OCI-LY7 (cell line): ENCODE measurements at regions not wholly inside any gene's neighbourhood (a gene's known extent, or its start where the extent isn't known, plus 50 kb on each side); places are given as distances from the start of the nearest gene placed in this dataset.

Experiments
- BruUV-seq: library from RNA; stranded (reverse); fragments of 400-500 nt; replicated peaks from 2 replicates; lab custom pipeline; 2021; lab: Mats Ljungman, UMichigan
- CTCF ChIA-PET: fragments of 300-600 bp; sonication (Branson Sonifier 250); formaldehyde crosslinking; loops from one replicate; lab custom pipeline; 2022; ENCODE audit warnings: antibody characterized with exemption; ENCODE audit not compliant: unreplicated experiment; lab: Charles Lee
- POLR2A ChIA-PET: fragments of 300-600 bp; sonication (Branson Sonifier 250); formaldehyde crosslinking; loops from one replicate; lab custom pipeline; 2022; ENCODE audit warnings: antibody characterized with exemption; lab: Charles Lee
- DNase-seq: peaks from one replicate; pipeline ENCODE4 v3.0.0-alpha.2; 2015; ENCODE audit warnings: low spot score
- H2AFZ ChIP-seq: fragments of 200-600 bp; sonication (generic), shearing (Covaris generic); 2 replicates; pipeline ENCODE4 v1.6.1; 2014; ENCODE audit warnings: mild to moderate bottlenecking, antibody characterized with exemption, low read length, moderate library complexity
- H3K27ac ChIP-seq: fragments of 200-600 bp; sonication (generic); 2 replicates; pipeline ENCODE4 v1.5.1; 2014; ENCODE audit warnings: mixed run types, low read depth, mild to moderate bottlenecking, moderate library complexity, low read length, inconsistent platforms; ENCODE audit not compliant: poor library complexity, severe bottlenecking
- H3K36me3 ChIP-seq: fragments of 200-600 bp; sonication (generic); 2 replicates; pipeline ENCODE4 v1.6.1; 2014; ENCODE audit warnings: mild to moderate bottlenecking, antibody characterized with exemption, low read length, moderate library complexity, mixed read lengths; ENCODE audit not compliant: insufficient read depth
- H3K4me1 ChIP-seq: fragments of 200-600 bp; sonication (generic); 2 replicates; pipeline ENCODE4 v1.5.1; 2014; ENCODE audit warnings: mild to moderate bottlenecking, low read length; ENCODE audit not compliant: insufficient read depth, poor library complexity, severe bottlenecking
- H3K4me2 ChIP-seq: fragments of 200-600 bp; sonication (generic); 2 replicates; pipeline ENCODE4 v1.6.1; 2014; ENCODE audit warnings: mild to moderate bottlenecking, low read length
- H3K4me3 ChIP-seq: fragments of 200-600 bp; sonication (generic); 2 replicates; pipeline ENCODE4 v1.5.1; 2014; ENCODE audit warnings: mild to moderate bottlenecking, low read depth, low read length; ENCODE audit not compliant: poor library complexity, severe bottlenecking
- H3K79me2 ChIP-seq: fragments of 200-600 bp; sonication (generic); 2 replicates; pipeline ENCODE4 v1.6.1; 2016; ENCODE audit warnings: low read depth, mild to moderate bottlenecking, low read length, moderate library complexity, mixed read lengths; ENCODE audit not compliant: insufficient read depth
- H3K9me2 ChIP-seq: fragments of 200-600 bp; sonication (generic); 2 replicates; pipeline ENCODE4 v1.6.1; 2016; ENCODE audit warnings: mild to moderate bottlenecking, low read length, mixed read lengths; ENCODE audit not compliant: insufficient read depth
- H3K9me3 ChIP-seq: fragments of 200-600 bp; sonication (generic); 2 replicates; pipeline ENCODE4 v1.6.1; 2014; ENCODE audit warnings: mild to moderate bottlenecking, mixed run types, low read length, mixed read lengths
- H4K20me1 ChIP-seq: fragments of 200-600 bp; sonication (generic); 2 replicates; pipeline ENCODE4 v1.6.1; 2014; ENCODE audit warnings: mild to moderate bottlenecking, antibody characterized with exemption, low read length, moderate library complexity, mixed read lengths; ENCODE audit not compliant: insufficient read depth
- CTCF ChIP-seq: fragments of 200-600 bp; sonication (generic); conservative IDR thresholded peaks from 2 replicates; pipeline ENCODE4 v1.5.1; 2014; ENCODE audit warnings: mild to moderate bottlenecking, antibody characterized with exemption, low read length, moderate library complexity, mixed read lengths
- EZH2phosphoT487 ChIP-seq: fragments of 200-600 bp; sonication (generic); IDR thresholded peaks from 2 replicates; pipeline ENCODE4 v1.6.1; 2018; ENCODE audit warnings: low read depth, borderline replicate concordance, mild to moderate bottlenecking, mixed run types, antibody characterized with exemption, low read length, moderate library complexity, mixed read lengths
- intact Hi-C: fragments of 100-400 bp; cut with micrococcal nuclease; formaldehyde crosslinking; loops from one replicate; pipeline ENCODE4 v1.10.0; 2022; ENCODE audit not compliant: unreplicated experiment

- ChIA-PET POLR2A (interaction anchor here (0.6 to 0.7 kb wide), 2 partner anchors 23 to 315 kb away, joined by 3 to 4 read pairs; no protein-coding TSS in a partner anchor), CTCF (no interaction called here)
- Histone ChIP-seq H3K9me3 (no peaks in the 10 kb centered on the region), H3K4me3 (no peak overlapping the region), H3K27ac (no peak overlapping the region), H3K79me2 (no peaks in the 10 kb centered on the region), H3K4me2 (no peak overlapping the region), H3K36me3 (no peaks in the 10 kb centered on the region), H3K9me2 (no peaks in the 10 kb centered on the region), H3K4me1 (no peaks in the 10 kb centered on the region), H4K20me1 (no peaks in the 10 kb centered on the region), H2AFZ (no peak overlapping the region)
- intact Hi-C loops: no loop called here
- no peak for DNase-seq
- no TSS peak for BruUV-seq
- TF ChIP-seq CTCF (no peak), EZH2phosphoT487 (no peak)
Measured at GRCh38 chr3:3545360-3545759, 253.9 kb upstream of the LRRN1 start.

- no peaks in the 10 kb centered on the region for H3K9me2 ChIP-seq
- ChIA-PET CTCF (no interaction called here), POLR2A (no interaction called here)
- BruUV-seq: no TSS peak
- H3K36me3 ChIP-seq: no peaks in the 10 kb centered on the region
- H3K27ac ChIP-seq: no peak overlapping the region
- H4K20me1 ChIP-seq: no peaks in the 10 kb centered on the region
- no peaks in the 10 kb centered on the region for H3K9me3 ChIP-seq
- H2AFZ ChIP-seq: no peak overlapping the region
- no peaks in the 10 kb centered on the region for H3K79me2 ChIP-seq
- TF ChIP-seq EZH2phosphoT487 (no peak), CTCF (no peak)
- DNase-seq: no peak
- intact Hi-C loops: no loop called here
- no peak overlapping the region for H3K4me3 ChIP-seq
- no peak overlapping the region for H3K4me2 ChIP-seq
- no peaks in the 10 kb centered on the region for H3K4me1 ChIP-seq
Measured at GRCh38 chr3:3538451-3538850, 260.8 kb upstream of the LRRN1 start.

GRCh38 chr3:3532508-3532907, 266.7 kb upstream of the LRRN1 start:
- Histone ChIP-seq H3K4me1 (no peaks in the 10 kb centered on the region), H3K9me2 (no peaks in the 10 kb centered on the region), H3K79me2 (no peaks in the 10 kb centered on the region), H3K36me3 (no peaks in the 10 kb centered on the region), H3K9me3 (no peaks in the 10 kb centered on the region), H4K20me1 (no peaks in the 10 kb centered on the region), H3K27ac (no peak overlapping the region), H3K4me2 (no peak overlapping the region), H3K4me3 (no peak overlapping the region), H2AFZ (no peak overlapping the region)
- TF ChIP-seq EZH2phosphoT487: no peak
- TF ChIP-seq CTCF: no peak
- no peak for DNase-seq
- POLR2A ChIA-PET: no interaction called here
- no TSS peak for BruUV-seq
- CTCF ChIA-PET: no interaction called here
- intact Hi-C loops: no loop called here
